ENCODE measurements at regions not wholly inside any gene's neighbourhood (a gene's known extent, or its start where the extent isn't known, plus 50 kb on each side); places are given as distances from the start of the nearest gene placed in this dataset.

DNA sequence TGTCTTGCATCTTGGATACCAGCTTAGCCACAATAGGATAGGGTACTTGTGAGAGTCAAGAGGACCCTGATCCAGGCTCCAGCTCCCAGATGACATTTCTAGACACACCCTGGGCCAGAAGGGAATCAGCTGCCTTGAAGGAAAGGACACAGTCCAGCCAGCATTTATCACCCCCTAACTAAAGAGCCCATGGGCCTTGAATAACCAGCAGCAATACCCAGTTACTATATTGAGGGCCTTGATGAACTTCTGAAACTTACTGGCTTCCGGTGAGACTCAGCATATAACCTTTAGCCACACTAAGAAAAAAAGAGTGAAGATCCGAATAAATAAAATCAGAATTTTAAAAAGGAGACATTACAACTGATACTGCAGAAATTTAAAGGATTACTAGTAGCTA is 1135.4 kb downstream of the LRFN5 start:
- TF ChIP-seq POLR2A (IDR thresholded peaks at IDR 0.05; ENCODE audit: low read depth) (no peak), CTCF (IDR thresholded peaks at IDR 0.05) (no peak), POLR2AphosphoS5 (IDR thresholded peaks at IDR 0.05) (no peak), EP300 (IDR thresholded peaks at IDR 0.05) (no peak)
